Ovary (tissue), 3 donors: ENCODE measurements at regions not wholly inside any gene's neighbourhood (a gene's known extent, or its start where the extent isn't known, plus 50 kb on each side); places are given as distances from the start of the nearest gene placed in this dataset.

ENCODE experiments used
- EP300 ChIP-seq: sonication (generic); formaldehyde crosslinking; IDR thresholded peaks from one replicate; pipeline ENCODE4 v1.6.1; 2017; ENCODE audit warnings: antibody characterized with exemption
- POLR2A ChIP-seq: fragments of 450-650 bp; IDR thresholded peaks from one replicate; pipeline ENCODE4 v1.6.1; 2017; ENCODE audit warnings: antibody characterized with exemption, mild to moderate bottlenecking, moderate library complexity
- TF ChIP-seq, protein P1 (sequence below), 3 donors: fragments of 450-650 bp in 2 of 3; fragments of 200-600 bp in 1 of 3; IDR thresholded peaks; one replicate each; pipeline versions ENCODE4 v1.5.1 to v1.8.0; 2016 to 2022; ENCODE audit warnings: antibody characterized with exemption in 3 of 3, mild to moderate bottlenecking in 1 of 3
- donor health status: DM: no; HTN: no; CAD: no.

DNA sequence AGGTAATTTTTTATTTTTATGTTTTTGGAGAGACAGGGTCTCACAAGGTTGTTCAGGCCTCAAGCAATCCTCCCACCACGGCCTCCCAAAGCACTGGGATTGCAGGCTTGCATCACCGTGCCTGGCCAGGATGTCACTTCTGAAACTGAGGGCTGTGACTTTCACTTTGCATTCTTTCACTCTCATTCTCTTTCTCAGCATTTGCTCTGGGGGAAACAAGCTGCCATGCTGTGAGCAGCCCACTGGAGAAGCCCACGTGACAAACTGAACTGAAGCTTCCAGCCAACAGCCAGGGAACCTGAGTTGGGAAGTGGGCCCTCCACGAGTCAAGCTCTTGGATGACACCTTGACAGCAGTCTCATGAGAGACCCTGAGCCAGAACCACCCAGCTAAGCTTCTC is 109.4 kb downstream of the C5orf15 start:
- TF ChIP-seq, protein P1, sequence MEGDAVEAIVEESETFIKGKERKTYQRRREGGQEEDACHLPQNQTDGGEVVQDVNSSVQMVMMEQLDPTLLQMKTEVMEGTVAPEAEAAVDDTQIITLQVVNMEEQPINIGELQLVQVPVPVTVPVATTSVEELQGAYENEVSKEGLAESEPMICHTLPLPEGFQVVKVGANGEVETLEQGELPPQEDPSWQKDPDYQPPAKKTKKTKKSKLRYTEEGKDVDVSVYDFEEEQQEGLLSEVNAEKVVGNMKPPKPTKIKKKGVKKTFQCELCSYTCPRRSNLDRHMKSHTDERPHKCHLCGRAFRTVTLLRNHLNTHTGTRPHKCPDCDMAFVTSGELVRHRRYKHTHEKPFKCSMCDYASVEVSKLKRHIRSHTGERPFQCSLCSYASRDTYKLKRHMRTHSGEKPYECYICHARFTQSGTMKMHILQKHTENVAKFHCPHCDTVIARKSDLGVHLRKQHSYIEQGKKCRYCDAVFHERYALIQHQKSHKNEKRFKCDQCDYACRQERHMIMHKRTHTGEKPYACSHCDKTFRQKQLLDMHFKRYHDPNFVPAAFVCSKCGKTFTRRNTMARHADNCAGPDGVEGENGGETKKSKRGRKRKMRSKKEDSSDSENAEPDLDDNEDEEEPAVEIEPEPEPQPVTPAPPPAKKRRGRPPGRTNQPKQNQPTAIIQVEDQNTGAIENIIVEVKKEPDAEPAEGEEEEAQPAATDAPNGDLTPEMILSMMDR (IDR thresholded peaks at IDR 0.05) = no peak
- TF ChIP-seq EP300 = no peak
- no peak for TF ChIP-seq POLR2A
